Fibroblast of lung (primary cell): ENCODE measurements at regions not wholly inside any gene's neighbourhood (a gene's known extent, or its start where the extent isn't known, plus 50 kb on each side); places are given as distances from the start of the nearest gene placed in this dataset.

Source experiments
- DNase-seq, 2 donors: peaks; one replicate each; pipeline versions ENCODE4 v3.0.0 to v3.0.0-alpha.2; 2010; ENCODE audit warnings: low read depth in 2 of 2
- H2AFZ ChIP-seq: 2 replicates; pipeline ENCODE4 v1.5.1; 2012; ENCODE audit warnings: low read length, control low read depth, inconsistent platforms
- H3K27ac ChIP-seq: 2 replicates; pipeline ENCODE4 v1.5.1; 2011; ENCODE audit warnings: low read length, control low read depth; ENCODE audit not compliant: insufficient read depth
- H3K27me3 ChIP-seq: 2 replicates; pipeline ENCODE4 v1.5.1; 2011; ENCODE audit warnings: mild to moderate bottlenecking, low read length; ENCODE audit not compliant: control insufficient read depth, insufficient read depth
- H3K36me3 ChIP-seq: 2 replicates; pipeline ENCODE4 v1.5.1; 2011; ENCODE audit warnings: low read length; ENCODE audit not compliant: control insufficient read depth, insufficient read depth
- H3K4me1 ChIP-seq: 2 replicates; pipeline ENCODE4 v1.5.1; 2011; ENCODE audit warnings: low read length; ENCODE audit not compliant: control insufficient read depth, insufficient read depth; ENCODE audit errors: extremely low read depth
- H3K4me2 ChIP-seq: 2 replicates; pipeline ENCODE4 v1.5.1; 2011; ENCODE audit warnings: low read length, control low read depth; ENCODE audit not compliant: insufficient read depth; ENCODE audit errors: extremely low read depth
- H3K4me3 ChIP-seq, 4 experiments: fragments of 200-600 bp in 1 of 4; sonication (generic) in 1 of 4; replicated peaks in 1 of 4; 2 replicates each; pipeline ENCODE4 v1.5.1; 2011 to 2016; ENCODE audit warnings: low read length in 4 of 4, low read depth in 3 of 4, mild to moderate bottlenecking in 3 of 4, control low read depth in 2 of 4, inconsistent platforms in 1 of 4, mixed read lengths in 1 of 4; ENCODE audit not compliant: insufficient read depth in 1 of 4; ENCODE audit errors: control extremely low read depth in 1 of 4
- H3K79me2 ChIP-seq: 2 replicates; pipeline ENCODE4 v1.5.1; 2012; ENCODE audit warnings: mild to moderate bottlenecking, low read length, inconsistent platforms; ENCODE audit not compliant: control insufficient read depth, insufficient read depth
- H3K9ac ChIP-seq: 2 replicates; pipeline ENCODE4 v1.5.1; 2011; ENCODE audit warnings: mild to moderate bottlenecking, low read length, control low read depth; ENCODE audit not compliant: insufficient read depth
- H3K9me3 ChIP-seq: 2 replicates; pipeline ENCODE4 v1.5.1; 2012; ENCODE audit warnings: low read depth, low read length; ENCODE audit not compliant: control insufficient read depth, insufficient read depth
- H4K20me1 ChIP-seq: 2 replicates; pipeline ENCODE4 v1.5.1; 2011; ENCODE audit warnings: low read length; ENCODE audit not compliant: control insufficient read depth, insufficient read depth; ENCODE audit errors: extremely low read depth
- CTCF ChIP-seq, 2 donors: IDR thresholded peaks in 1 of 2; conservative IDR thresholded peaks in 1 of 2; 1 replicate in 1 of 2; 2 replicates in 1 of 2; pipeline ENCODE4 v1.5.1; 2011 to 2012; ENCODE audit warnings: low read length in 2 of 2, control low read depth in 1 of 2, inconsistent platforms in 1 of 2, low read depth in 1 of 2, mild to moderate bottlenecking in 1 of 2
- EZH2 ChIP-seq: IDR thresholded peaks from 2 replicates; pipeline ENCODE4 v1.5.1; 2012; ENCODE audit warnings: low read length, control low read depth, mild to moderate bottlenecking; ENCODE audit errors: missing control alignments

- DNase-seq, result no peak
- H3K27me3 ChIP-seq, result no peaks in the 10 kb centered on the region
- no peaks in the 10 kb centered on the region for H3K9me3 ChIP-seq
- TF ChIP-seq CTCF (conservative IDR thresholded peaks at IDR 0.05 in 1 of 2, IDR thresholded peaks at IDR 0.05 in 1 of 2; ENCODE audit: low read depth in 1 of 2, low read length in 2 of 2) (no peak), EZH2 (no peak)
- H3K4me3 ChIP-seq, result no peak overlapping the region
- H2AFZ ChIP-seq, result no peak overlapping the region
- no peaks in the 10 kb centered on the region for H3K36me3 ChIP-seq
- no peak overlapping the region for H3K27ac ChIP-seq
- H3K9ac ChIP-seq, result no peak overlapping the region
- H3K4me1 ChIP-seq, result no peaks in the 10 kb centered on the region
- no peaks in the 10 kb centered on the region for H3K79me2 ChIP-seq
- H3K4me2 ChIP-seq, result no peak overlapping the region
- H4K20me1 ChIP-seq, result no peaks in the 10 kb centered on the region
These were observed 80.8 kb upstream of the ZNF507 start for GRCh38 chr19:32264568-32264967.

GRCh38 chr19:32265995-32266394 is 79.4 kb upstream of the ZNF507 start:
- TF ChIP-seq EZH2, result no peak
- TF ChIP-seq CTCF (conservative IDR thresholded peaks at IDR 0.05 in 1 of 2, IDR thresholded peaks at IDR 0.05 in 1 of 2; ENCODE audit: low read depth in 1 of 2, low read length in 2 of 2), result no peak
- Histone ChIP-seq H3K27ac (no peak overlapping the region), H3K79me2 (no peaks in the 10 kb centered on the region), H3K9ac (no peak overlapping the region), H3K4me2 (no peak overlapping the region), H3K36me3 (no peaks in the 10 kb centered on the region), H3K4me3 (no peak overlapping the region), H2AFZ (no peak overlapping the region), H3K27me3 (no peaks in the 10 kb centered on the region), H3K4me1 (no peaks in the 10 kb centered on the region), H4K20me1 (no peaks in the 10 kb centered on the region), H3K9me3 (no peaks in the 10 kb centered on the region)
- DNase-seq, result no peak

- no peak for TF ChIP-seq EZH2
- TF ChIP-seq CTCF (conservative IDR thresholded peaks at IDR 0.05 in 1 of 2, IDR thresholded peaks at IDR 0.05 in 1 of 2; ENCODE audit: low read depth in 1 of 2, low read length in 2 of 2), result no peak
- Histone ChIP-seq H3K79me2 (no peaks in the 10 kb centered on the region), H2AFZ (no peak overlapping the region), H3K27me3 (no peaks in the 10 kb centered on the region), H3K9me3 (no peaks in the 10 kb centered on the region), H3K4me3 (no peak overlapping the region), H3K4me2 (no peak overlapping the region), H4K20me1 (no peaks in the 10 kb centered on the region), H3K9ac (no peak overlapping the region), H3K4me1 (no peaks in the 10 kb centered on the region), H3K36me3 (no peaks in the 10 kb centered on the region), H3K27ac (no peak overlapping the region)
- DNase-seq, result no peak
These were observed 79.0 kb upstream of the ZNF507 start for GRCh38 chr19:32266460-32266859.
